HEK293T (cell line): ENCODE measurements at regions not wholly inside any gene's neighbourhood (a gene's known extent, or its start where the extent isn't known, plus 50 kb on each side); places are given as distances from the start of the nearest gene placed in this dataset.
"Not testable (repeated sequence)": the region's sequence is repeated elsewhere in the genome, so short reads cannot be mapped to it uniquely, and the experiment has no call there.

Source experiments
- CTCF ChIA-PET: fragments of 350-600 bp; formaldehyde crosslinking; extraction: SDS; loops from one replicate; lab custom pipeline; 2021; ENCODE audit warnings: antibody characterized with exemption, inconsistent platforms; lab: Yijun Ruan, JAX
- POLR2A ChIA-PET: fragments of 350-600 bp; formaldehyde crosslinking; extraction: SDS; loops from one replicate; lab custom pipeline; 2020; ENCODE audit warnings: antibody characterized with exemption, inconsistent platforms; lab: Yijun Ruan, JAX
- DNase-seq: peaks from one replicate; pipeline ENCODE4 v3.0.0; 2012; ENCODE audit warnings: mixed read lengths; ENCODE audit errors: extremely low spot score
- ARNT ChIP-seq: fragments of 450-650 bp; IDR thresholded peaks from 2 replicates; pipeline ENCODE4 v1.6.1; 2017; ENCODE audit warnings: mild to moderate bottlenecking
- BHLHE40 ChIP-seq: fragments of 450-650 bp; IDR thresholded peaks from 2 replicates; pipeline ENCODE4 v1.6.1; 2016; ENCODE audit warnings: mild to moderate bottlenecking, moderate library complexity, borderline replicate concordance
- CTBP1 ChIP-seq: fragments of 450-650 bp; IDR thresholded peaks from 2 replicates; pipeline ENCODE4 v1.6.1; 2016; ENCODE audit warnings: borderline replicate concordance
- ELF4 ChIP-seq: fragments of 450-650 bp; IDR thresholded peaks from 2 replicates; pipeline ENCODE4 v1.6.1; 2017; ENCODE audit warnings: antibody characterized with exemption
- FOXA1 ChIP-seq: fragments of 450-650 bp; IDR thresholded peaks from 2 replicates; pipeline ENCODE4 v1.6.1; 2016; ENCODE audit warnings: mild to moderate bottlenecking
- FOXK2 ChIP-seq: fragments of 450-650 bp; IDR thresholded peaks from 2 replicates; pipeline ENCODE4 v1.6.1; 2016; ENCODE audit warnings: mild to moderate bottlenecking
- FOXM1 ChIP-seq: fragments of 450-650 bp; IDR thresholded peaks from 2 replicates; pipeline ENCODE4 v1.6.1; 2017; ENCODE audit warnings: mild to moderate bottlenecking, borderline replicate concordance
- HDGF ChIP-seq: fragments of 450-650 bp; IDR thresholded peaks from 2 replicates; pipeline ENCODE4 v1.6.1; 2017; ENCODE audit warnings: antibody characterized with exemption, borderline replicate concordance
- L3MBTL2 ChIP-seq: fragments of 450-650 bp; conservative IDR thresholded peaks from 2 replicates; pipeline ENCODE4 v1.6.1; 2016; ENCODE audit warnings: mild to moderate bottlenecking
- LEF1 ChIP-seq: fragments of 450-650 bp; IDR thresholded peaks from 2 replicates; pipeline ENCODE4 v1.6.1; 2017; ENCODE audit warnings: mild to moderate bottlenecking, borderline replicate concordance
- NFRKB ChIP-seq: fragments of 450-650 bp; IDR thresholded peaks from 2 replicates; pipeline ENCODE4 v1.6.1; 2016; ENCODE audit warnings: mild to moderate bottlenecking, moderate library complexity
- PKNOX1 ChIP-seq: fragments of 450-650 bp; IDR thresholded peaks from 2 replicates; pipeline ENCODE4 v1.6.1; 2016
- SP1 ChIP-seq: fragments of 450-650 bp; IDR thresholded peaks from 2 replicates; pipeline ENCODE4 v1.6.1; 2017
- SUZ12 ChIP-seq: fragments of 450-650 bp; IDR thresholded peaks from 2 replicates; pipeline ENCODE4 v1.6.1; 2016; ENCODE audit warnings: mild to moderate bottlenecking
- TARDBP ChIP-seq: fragments of 450-650 bp; IDR thresholded peaks from 2 replicates; pipeline ENCODE4 v1.6.1; 2016
- ZNF384 ChIP-seq: fragments of 450-650 bp; IDR thresholded peaks from 2 replicates; pipeline ENCODE4 v1.6.1; 2016

GRCh38 chr5:174970502-174970901 lies 246.1 kb downstream of the MSX2 start:
- TF ChIP-seq SUZ12, result no peak
- TF ChIP-seq SP1, result no peak
- TF ChIP-seq FOXK2, result no peak
- no peak for TF ChIP-seq L3MBTL2
- TF ChIP-seq LEF1, result no peak
- TF ChIP-seq ARNT, result no peak
- no peak for TF ChIP-seq CTBP1
- TF ChIP-seq BHLHE40, result no peak
- no peak for TF ChIP-seq ZNF384
- TF ChIP-seq NFRKB, result no peak
- TF ChIP-seq TARDBP, result no peak
- no peak for TF ChIP-seq HDGF
- no peak for TF ChIP-seq FOXM1
- no peak for TF ChIP-seq PKNOX1
- TF ChIP-seq FOXA1, result no peak
- TF ChIP-seq ELF4, result no peak
- no peak for DNase-seq
- ChIA-PET CTCF (no interaction called here), POLR2A (no interaction called here)

GRCh38 chr5:174953871-174954270 lies 229.5 kb downstream of the MSX2 start:
- CTCF ChIA-PET, result no interaction called here
- DNase-seq, result no peak
- POLR2A ChIA-PET, result no interaction called here
- TF ChIP-seq TARDBP, result no peak
- TF ChIP-seq SUZ12, result no peak
- TF ChIP-seq SP1, result no peak
- no peak for TF ChIP-seq FOXM1
- TF ChIP-seq ARNT, result no peak
- TF ChIP-seq CTBP1, result no peak
- no peak for TF ChIP-seq BHLHE40
- no peak for TF ChIP-seq ZNF384

GRCh38 chr5:174951151-174951780 lies 226.9 kb downstream of the MSX2 start:
- peak; percentile 87 for DNase-seq
- ChIA-PET CTCF (interaction anchor here (0.5 to 2.2 kb wide), 5 partner anchors 30 to 582 kb away, joined by 3 to 10 read pairs (median 3); no protein-coding TSS in a partner anchor), POLR2A (no interaction called here)
- TF ChIP-seq ELF4, result no peak
- TF ChIP-seq FOXK2, result no peak
- TF ChIP-seq PKNOX1, result no peak
- TF ChIP-seq BHLHE40, result no peak
- no peak for TF ChIP-seq SP1
- no peak for TF ChIP-seq CTBP1
- TF ChIP-seq SUZ12, result no peak
- no peak for TF ChIP-seq FOXM1
- TF ChIP-seq NFRKB, result no peak
- no peak for TF ChIP-seq L3MBTL2
- no peak for TF ChIP-seq HDGF
- no peak for TF ChIP-seq ARNT
- no peak for TF ChIP-seq TARDBP

GRCh38 chr5:174947548-174947947 lies 223.2 kb downstream of the MSX2 start:
- no peak for TF ChIP-seq SUZ12
- TF ChIP-seq FOXM1, result no peak
- no peak for TF ChIP-seq L3MBTL2
- TF ChIP-seq BHLHE40, result no peak
- no peak for TF ChIP-seq ZNF384
- no peak for TF ChIP-seq NFRKB
- TF ChIP-seq CTBP1, result no peak
- TF ChIP-seq HDGF, result no peak
- no peak for DNase-seq
- POLR2A ChIA-PET, result interaction anchor here (0.6 kb wide), 1 partner anchor 513 kb away, joined by 7 read pairs; no protein-coding TSS in a partner anchor
- CTCF ChIA-PET, result interaction anchor here (1.4 kb wide), 1 partner anchor 518 kb away, joined by 5 read pairs; no protein-coding TSS in a partner anchor

- CTCF ChIA-PET, result no interaction called here
These were observed 221.5 kb downstream of the MSX2 start for GRCh38 chr5:174945853-174946252.

GRCh38 chr5:174943785-174944184 lies 219.4 kb downstream of the MSX2 start:
- POLR2A ChIA-PET, result no interaction called here
- CTCF ChIA-PET, result no interaction called here
- TF ChIP-seq ZNF384 (no peak), BHLHE40 (no peak), HDGF (no peak), NFRKB (no peak), PKNOX1 (no peak), ARNT (no peak), SUZ12 (no peak), FOXK2 (no peak)
- DNase-seq, result no peak

More at GRCh38 chr5:174945853-174946252, 221.5 kb downstream of the MSX2 start:
- POLR2A ChIA-PET, result no interaction called here
- DNase-seq, result no peak
- TF ChIP-seq SP1 (no peak), HDGF (no peak)

- POLR2A ChIA-PET, CTCF ChIA-PET, DNase-seq: not testable (repeated sequence)
These were observed 218.6 kb downstream of the MSX2 start for GRCh38 chr5:174943002-174943401.
